Bronchial epithelial cell (primary cell): ENCODE measurements at regions not wholly inside any gene's neighbourhood (a gene's known extent, or its start where the extent isn't known, plus 50 kb on each side); places are given as distances from the start of the nearest gene placed in this dataset.

Experiments used
- DNase-seq: peaks from one replicate; pipeline ENCODE4 v3.0.0-alpha.2; 2010; ENCODE audit warnings: low read depth
- FAIRE-seq: peaks from 2 replicates; lab custom pipeline; 2011; peaks lifted over from hg19 to GRCh38; lab: Jason Lieb, UNC
- H3K27me3 ChIP-seq: 2 replicates; pipeline ENCODE4 v1.5.1; 2011; ENCODE audit warnings: low read length; ENCODE audit not compliant: control insufficient read depth, insufficient read depth
- H3K36me3 ChIP-seq: 2 replicates; pipeline ENCODE4 v1.5.1; 2011; ENCODE audit warnings: low read length; ENCODE audit not compliant: control insufficient read depth, insufficient read depth
- H3K4me3 ChIP-seq: 2 replicates; pipeline ENCODE4 v1.5.1; 2011; ENCODE audit warnings: mild to moderate bottlenecking, low read depth, low read length, control low read depth
- TF ChIP-seq, protein P1 (sequence below): IDR thresholded peaks from 2 replicates; pipeline ENCODE4 v1.5.1; 2011; ENCODE audit warnings: mild to moderate bottlenecking, moderate library complexity, low read length, control low read depth, inconsistent platforms; ENCODE audit not compliant: insufficient read depth, severe bottlenecking

DNA sequence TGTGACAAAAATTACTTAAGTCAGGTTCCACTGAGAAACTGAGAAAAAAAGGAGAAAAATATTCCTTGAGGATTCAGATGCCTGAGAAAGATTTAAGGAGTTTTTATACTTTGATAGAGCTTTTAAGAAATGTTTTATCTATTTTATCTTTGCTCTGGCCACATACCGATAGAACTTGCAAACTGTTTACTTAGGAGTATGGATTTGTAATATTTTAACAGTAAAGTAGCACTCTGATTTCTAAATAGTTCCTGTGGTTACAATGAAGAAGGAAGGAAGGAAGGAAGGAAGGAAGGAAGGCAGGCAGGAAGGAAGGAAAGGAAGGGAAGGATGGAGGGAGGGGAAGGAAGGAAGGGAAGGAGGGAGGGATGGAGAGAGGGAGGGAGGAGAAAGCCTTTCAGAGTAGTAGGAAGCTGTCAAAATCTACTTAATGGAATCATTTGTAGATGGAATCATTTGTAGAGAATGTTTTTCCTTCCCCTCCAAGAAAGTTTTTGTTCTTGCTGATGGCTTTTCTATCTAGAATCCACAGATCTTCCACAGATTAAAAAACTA lies 489.0 kb upstream of the ANKRD30A start:
- DNase-seq = no peak
- TF ChIP-seq, protein P1, sequence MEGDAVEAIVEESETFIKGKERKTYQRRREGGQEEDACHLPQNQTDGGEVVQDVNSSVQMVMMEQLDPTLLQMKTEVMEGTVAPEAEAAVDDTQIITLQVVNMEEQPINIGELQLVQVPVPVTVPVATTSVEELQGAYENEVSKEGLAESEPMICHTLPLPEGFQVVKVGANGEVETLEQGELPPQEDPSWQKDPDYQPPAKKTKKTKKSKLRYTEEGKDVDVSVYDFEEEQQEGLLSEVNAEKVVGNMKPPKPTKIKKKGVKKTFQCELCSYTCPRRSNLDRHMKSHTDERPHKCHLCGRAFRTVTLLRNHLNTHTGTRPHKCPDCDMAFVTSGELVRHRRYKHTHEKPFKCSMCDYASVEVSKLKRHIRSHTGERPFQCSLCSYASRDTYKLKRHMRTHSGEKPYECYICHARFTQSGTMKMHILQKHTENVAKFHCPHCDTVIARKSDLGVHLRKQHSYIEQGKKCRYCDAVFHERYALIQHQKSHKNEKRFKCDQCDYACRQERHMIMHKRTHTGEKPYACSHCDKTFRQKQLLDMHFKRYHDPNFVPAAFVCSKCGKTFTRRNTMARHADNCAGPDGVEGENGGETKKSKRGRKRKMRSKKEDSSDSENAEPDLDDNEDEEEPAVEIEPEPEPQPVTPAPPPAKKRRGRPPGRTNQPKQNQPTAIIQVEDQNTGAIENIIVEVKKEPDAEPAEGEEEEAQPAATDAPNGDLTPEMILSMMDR = no peak
- FAIRE-seq = no peak
- no peaks in the 10 kb centered on the region for H3K27me3 ChIP-seq
- no peaks in the 10 kb centered on the region for H3K36me3 ChIP-seq
- no peak overlapping the region for H3K4me3 ChIP-seq

DNA sequence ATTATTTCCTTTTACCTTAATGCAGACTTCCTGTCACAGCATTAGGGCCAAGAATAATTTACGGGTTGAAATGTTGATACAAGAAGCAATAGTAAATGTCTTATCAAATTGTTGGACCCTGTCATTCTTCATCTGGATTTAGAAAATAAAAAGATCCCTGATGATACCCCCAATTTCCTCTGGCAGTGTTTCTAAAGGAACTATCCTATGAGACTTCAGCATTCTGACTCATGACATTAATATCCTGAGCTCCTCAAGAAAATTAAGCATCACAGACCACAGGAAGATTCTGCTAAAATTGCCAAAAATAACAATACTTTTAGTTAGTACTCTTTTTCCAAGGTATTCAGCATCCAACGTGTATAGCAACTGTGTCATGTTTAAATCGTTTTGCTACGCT lies 490.5 kb upstream of the ANKRD30A start:
- no peak for DNase-seq
- no peaks in the 10 kb centered on the region for H3K36me3 ChIP-seq
- no peak for FAIRE-seq
- H3K27me3 ChIP-seq = no peaks in the 10 kb centered on the region
- H3K4me3 ChIP-seq = no peak overlapping the region
- TF ChIP-seq, protein P1 = no peak

DNA sequence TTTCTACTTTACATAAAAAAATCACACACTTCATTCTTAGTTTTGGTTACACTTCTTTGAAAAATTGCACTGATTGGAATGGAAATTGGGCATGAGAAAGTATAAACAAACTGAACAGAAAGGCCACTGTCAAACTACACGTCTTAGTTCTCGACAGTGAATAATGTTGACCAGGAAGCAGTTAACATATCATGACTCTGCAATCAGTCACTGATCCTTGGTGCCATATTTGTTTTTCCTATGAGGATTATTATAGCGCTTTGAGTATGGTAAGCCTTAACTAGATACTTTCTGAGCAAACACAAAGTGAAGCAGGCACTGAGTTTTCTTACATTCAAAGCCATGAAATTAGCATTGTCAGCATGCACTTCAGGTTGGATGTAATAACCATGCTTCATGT lies 495.1 kb upstream of the ANKRD30A start:
- no peak overlapping the region for H3K4me3 ChIP-seq
- FAIRE-seq = no peak
- TF ChIP-seq, protein P1 = no peak
- no peak for DNase-seq
- H3K36me3 ChIP-seq = no peaks in the 10 kb centered on the region
- no peaks in the 10 kb centered on the region for H3K27me3 ChIP-seq

DNA sequence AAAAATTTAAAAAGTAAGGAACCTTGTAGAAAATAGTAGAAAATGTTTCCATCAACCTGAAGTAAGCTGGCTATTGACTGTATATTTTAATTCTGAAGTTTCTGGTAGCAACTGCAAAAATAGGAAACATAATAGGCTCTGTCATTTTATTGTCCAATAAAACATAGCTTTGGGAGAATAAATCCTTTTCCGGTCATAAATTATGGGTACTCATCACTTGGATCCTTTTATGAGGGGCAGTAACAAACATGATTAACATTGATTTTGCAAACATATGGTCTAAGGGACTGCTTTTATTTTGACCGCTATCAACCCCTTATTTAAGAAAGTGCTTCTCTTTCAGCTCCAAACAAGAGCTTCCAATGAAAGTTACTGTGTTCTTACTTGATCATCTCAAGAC lies 495.9 kb upstream of the ANKRD30A start:
- TF ChIP-seq, protein P1 = no peak
- no peak for DNase-seq
- no peak for FAIRE-seq
- no peaks in the 10 kb centered on the region for H3K36me3 ChIP-seq
- H3K4me3 ChIP-seq = no peak overlapping the region
- no peaks in the 10 kb centered on the region for H3K27me3 ChIP-seq

DNA sequence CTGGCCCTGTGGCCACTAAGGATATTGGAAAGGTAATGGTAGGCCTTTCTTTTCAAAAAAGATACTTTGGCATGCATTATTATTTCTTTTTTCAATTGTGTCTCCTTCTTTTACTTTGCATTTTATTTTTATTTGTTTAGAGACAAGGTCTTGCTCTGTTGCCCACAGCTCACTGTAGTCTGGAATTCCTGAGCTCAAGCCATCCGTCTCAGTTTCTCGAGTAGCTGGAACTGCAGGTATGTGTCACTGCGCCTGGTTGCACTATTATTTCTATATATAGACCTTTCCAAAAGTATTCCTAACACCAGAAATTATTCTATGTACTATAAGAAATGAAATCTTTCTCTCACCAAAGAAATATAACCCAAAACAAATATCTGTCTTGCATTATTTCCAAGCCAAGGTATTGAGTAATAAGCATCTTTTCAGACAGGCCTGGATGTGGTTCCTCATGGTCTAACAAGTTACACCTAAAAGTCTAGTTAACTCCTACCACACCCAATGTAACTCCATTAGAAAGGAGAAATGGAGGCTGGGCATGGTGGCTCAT lies 500.8 kb upstream of the ANKRD30A start:
- FAIRE-seq (no peak), DNase-seq (peak; percentile 10)
- no peaks in the 10 kb centered on the region for H3K27me3 ChIP-seq
- H3K36me3 ChIP-seq = no peaks in the 10 kb centered on the region
- no peak overlapping the region for H3K4me3 ChIP-seq
- TF ChIP-seq, protein P1 = no peak

DNA sequence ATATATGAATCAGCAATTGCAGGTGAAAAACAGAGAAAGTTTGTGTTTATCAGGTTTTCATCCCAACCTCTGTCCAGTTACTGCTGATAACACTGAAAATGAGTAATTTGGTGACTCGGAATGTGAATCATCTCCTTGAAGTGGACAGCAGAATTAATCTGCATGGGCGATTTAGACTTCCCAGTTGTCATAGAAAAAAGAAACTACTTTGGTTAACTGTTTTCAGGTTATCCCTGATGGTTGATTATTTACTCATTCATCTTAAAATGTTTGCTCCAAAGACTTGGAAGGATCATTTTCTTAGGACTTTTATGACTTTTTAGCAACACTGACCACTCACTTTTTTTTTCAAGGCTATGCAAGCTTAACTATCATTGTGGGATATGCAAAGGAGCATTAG lies 504.1 kb upstream of the ANKRD30A start:
- DNase-seq (peak; percentile 68), FAIRE-seq (no peak)
- Histone ChIP-seq H3K36me3 (no peaks in the 10 kb centered on the region), H3K27me3 (no peaks in the 10 kb centered on the region), H3K4me3 (no peak overlapping the region)
- TF ChIP-seq, protein P1 = no peak
